ENCODE measurements at regions not wholly inside any gene's neighbourhood (a gene's known extent, or its start where the extent isn't known, plus 50 kb on each side); places are given as distances from the start of the nearest gene placed in this dataset.
"Not testable (repeated sequence)": the region's sequence is repeated elsewhere in the genome, so short reads cannot be mapped to it uniquely, and the experiment has no call there.

DNA sequence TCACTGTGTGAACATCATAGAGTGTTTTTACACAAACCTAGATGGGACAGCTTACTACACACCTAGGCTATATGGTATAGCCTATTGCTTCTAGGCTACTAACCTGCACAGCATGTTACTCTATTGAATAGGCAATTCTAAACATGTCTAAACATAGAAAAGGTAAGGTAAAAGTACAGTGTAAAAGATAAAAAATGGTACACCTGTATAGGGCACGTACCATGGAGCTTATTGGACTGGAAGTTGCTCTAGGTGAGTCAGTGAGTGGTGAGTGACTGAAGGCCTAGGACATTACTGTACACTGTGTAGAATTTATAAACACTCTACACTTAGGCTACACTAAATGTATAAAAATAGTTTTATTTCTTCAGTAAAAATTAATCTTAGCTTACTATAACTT lies 182.0 kb upstream of the THSD7A start:
- H3K36me3 ChIP-seq (ENCODE audit: low read depth): no peaks in the 10 kb centered on the region
- H3K79me2 ChIP-seq (ENCODE audit: low read depth): no peaks in the 10 kb centered on the region
- no peak overlapping the region for H3K27ac ChIP-seq
- H3K9me3 ChIP-seq (ENCODE audit: insufficient read depth, low read depth): no peaks in the 10 kb centered on the region
- BruUV-seq (replicated peaks): no TSS peak
- TF ChIP-seq EZH2 (IDR thresholded peaks at IDR 0.05; ENCODE audit: low read depth): no peak
- TF ChIP-seq, protein P1, sequence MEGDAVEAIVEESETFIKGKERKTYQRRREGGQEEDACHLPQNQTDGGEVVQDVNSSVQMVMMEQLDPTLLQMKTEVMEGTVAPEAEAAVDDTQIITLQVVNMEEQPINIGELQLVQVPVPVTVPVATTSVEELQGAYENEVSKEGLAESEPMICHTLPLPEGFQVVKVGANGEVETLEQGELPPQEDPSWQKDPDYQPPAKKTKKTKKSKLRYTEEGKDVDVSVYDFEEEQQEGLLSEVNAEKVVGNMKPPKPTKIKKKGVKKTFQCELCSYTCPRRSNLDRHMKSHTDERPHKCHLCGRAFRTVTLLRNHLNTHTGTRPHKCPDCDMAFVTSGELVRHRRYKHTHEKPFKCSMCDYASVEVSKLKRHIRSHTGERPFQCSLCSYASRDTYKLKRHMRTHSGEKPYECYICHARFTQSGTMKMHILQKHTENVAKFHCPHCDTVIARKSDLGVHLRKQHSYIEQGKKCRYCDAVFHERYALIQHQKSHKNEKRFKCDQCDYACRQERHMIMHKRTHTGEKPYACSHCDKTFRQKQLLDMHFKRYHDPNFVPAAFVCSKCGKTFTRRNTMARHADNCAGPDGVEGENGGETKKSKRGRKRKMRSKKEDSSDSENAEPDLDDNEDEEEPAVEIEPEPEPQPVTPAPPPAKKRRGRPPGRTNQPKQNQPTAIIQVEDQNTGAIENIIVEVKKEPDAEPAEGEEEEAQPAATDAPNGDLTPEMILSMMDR (conservative IDR thresholded peaks at IDR 0.05): no peak
- H4K20me1 ChIP-seq (ENCODE audit: insufficient read depth): no peaks in the 10 kb centered on the region
- H3K4me1 ChIP-seq (replicated peaks; ENCODE audit: insufficient read depth): no peaks in the 10 kb centered on the region
- H3K4me2 ChIP-seq: no peak overlapping the region
- H3K9me2 ChIP-seq (ENCODE audit: insufficient read depth): no peaks in the 10 kb centered on the region; the same call in 1 of the 2 replicates
- intact Hi-C loops (cut with micrococcal nuclease; ENCODE audit: unreplicated experiment): no loop called here
- no peaks in the 10 kb centered on the region for H3F3A ChIP-seq (ENCODE audit: insufficient read depth, low read depth)
- no peak overlapping the region for H3K4me3 ChIP-seq
- ChIA-PET CTCF (no interaction called here), POLR2A (ENCODE audit: unreplicated experiment) (no interaction called here)
- no peak overlapping the region for H2AFZ ChIP-seq
- no peak for DNase-seq
- H3K27me3 ChIP-seq (ENCODE audit: insufficient read depth, low read depth): no peaks in the 10 kb centered on the region

DNA sequence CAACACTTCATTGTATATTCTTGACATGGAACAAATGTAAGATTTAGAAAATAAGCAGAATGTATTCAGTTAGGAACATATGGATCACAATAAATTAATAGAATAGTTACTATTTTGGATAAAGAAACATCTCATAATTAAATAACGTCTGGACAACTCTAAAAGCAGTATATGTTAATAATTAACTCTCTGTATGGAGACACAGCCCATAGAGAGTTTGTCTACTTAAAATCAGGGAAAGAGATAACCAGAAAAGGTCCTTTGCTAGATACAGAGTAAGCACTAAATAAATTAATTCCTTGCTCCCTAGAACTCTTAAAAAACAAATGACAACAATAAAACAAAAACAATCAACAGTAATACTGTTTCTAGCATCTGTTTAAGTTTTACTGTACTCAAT lies 184.4 kb upstream of the THSD7A start:
- no TSS peak for BruUV-seq (replicated peaks)
- Histone ChIP-seq H3F3A (ENCODE audit: insufficient read depth, low read depth) (no peaks in the 10 kb centered on the region), H3K27ac (no peak overlapping the region), H3K27me3 (ENCODE audit: insufficient read depth, low read depth) (no peaks in the 10 kb centered on the region), H2AFZ (no peak overlapping the region), H3K9me3 (ENCODE audit: insufficient read depth, low read depth) (no peaks in the 10 kb centered on the region), H3K4me1 (replicated peaks; ENCODE audit: insufficient read depth) (no peaks in the 10 kb centered on the region), H3K4me3 (no peak overlapping the region), H3K79me2 (ENCODE audit: low read depth) (no peaks in the 10 kb centered on the region), H4K20me1 (ENCODE audit: insufficient read depth) (no peaks in the 10 kb centered on the region), H3K36me3 (ENCODE audit: low read depth) (no peaks in the 10 kb centered on the region), H3K4me2 (no peak overlapping the region), H3K9me2 (ENCODE audit: insufficient read depth) (no peaks in the 10 kb centered on the region; the same call in 1 of the 2 replicates)
- CTCF ChIA-PET: no interaction called here
- TF ChIP-seq EZH2 (IDR thresholded peaks at IDR 0.05; ENCODE audit: low read depth): no peak
- TF ChIP-seq, protein P1 (conservative IDR thresholded peaks at IDR 0.05): no peak
- no peak for DNase-seq
- intact Hi-C loops (cut with micrococcal nuclease; ENCODE audit: unreplicated experiment): no loop called here
- POLR2A ChIA-PET (ENCODE audit: unreplicated experiment): no interaction called here

DNA sequence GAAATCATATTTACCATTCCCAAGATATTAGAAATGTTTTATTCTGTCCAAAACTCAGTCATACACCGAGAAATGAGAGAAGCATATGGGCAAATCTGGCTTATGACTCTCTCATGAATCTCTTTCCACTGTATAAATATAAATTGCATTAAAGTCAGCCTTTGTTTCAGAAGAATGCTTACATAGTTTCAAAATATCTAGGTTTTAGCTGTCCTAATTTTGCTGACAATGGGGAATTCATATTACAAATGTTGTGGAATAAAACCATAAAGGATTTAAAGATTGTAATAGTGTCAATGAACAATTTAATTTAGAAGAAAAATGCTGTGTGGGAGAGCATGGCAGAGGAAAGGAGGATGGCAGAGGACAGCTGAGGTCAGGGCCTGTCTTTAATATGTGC lies 185.0 kb upstream of the THSD7A start:
- ChIA-PET POLR2A (ENCODE audit: unreplicated experiment) (no interaction called here), CTCF (no interaction called here)
- Histone ChIP-seq H3K27ac (no peak overlapping the region), H2AFZ (no peak overlapping the region), H3K36me3 (ENCODE audit: low read depth) (no peaks in the 10 kb centered on the region), H3K4me2 (no peak overlapping the region), H3K79me2 (ENCODE audit: low read depth) (no peaks in the 10 kb centered on the region), H3K9me3 (ENCODE audit: insufficient read depth, low read depth) (no peaks in the 10 kb centered on the region), H3K4me1 (replicated peaks; ENCODE audit: insufficient read depth) (no peaks in the 10 kb centered on the region), H3K4me3 (no peak overlapping the region), H3K9me2 (ENCODE audit: insufficient read depth) (no peaks in the 10 kb centered on the region; the same call in 1 of the 2 replicates), H3K27me3 (ENCODE audit: insufficient read depth, low read depth) (no peaks in the 10 kb centered on the region), H4K20me1 (ENCODE audit: insufficient read depth) (no peaks in the 10 kb centered on the region), H3F3A (ENCODE audit: insufficient read depth, low read depth) (no peaks in the 10 kb centered on the region)
- BruUV-seq (replicated peaks): no TSS peak
- intact Hi-C loops (cut with micrococcal nuclease; ENCODE audit: unreplicated experiment): no loop called here
- TF ChIP-seq, protein P1 (conservative IDR thresholded peaks at IDR 0.05): no peak
- TF ChIP-seq EZH2 (IDR thresholded peaks at IDR 0.05; ENCODE audit: low read depth): no peak
- no peak for DNase-seq

DNA sequence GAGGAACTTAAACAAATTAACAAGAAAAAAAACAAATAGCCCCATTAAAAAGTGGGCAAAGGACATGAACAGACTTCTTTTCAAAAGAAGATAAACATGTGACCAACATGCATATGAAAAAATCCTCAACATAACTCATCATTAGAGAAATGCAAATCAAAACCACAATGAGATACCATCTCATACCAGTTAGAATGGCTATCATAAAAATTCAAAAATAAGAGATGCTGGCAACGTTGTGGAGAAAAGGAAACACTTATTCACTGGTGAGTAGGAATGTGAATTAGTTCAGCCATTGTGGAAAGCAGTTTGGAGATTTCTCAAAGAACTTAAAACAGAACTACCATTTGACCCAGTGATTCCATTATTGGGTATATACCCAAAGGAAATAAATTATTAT lies 189.1 kb upstream of the TMEM106B start:
- H2AFZ ChIP-seq; H3F3A ChIP-seq (ENCODE audit: insufficient read depth, low read depth); H3K4me3 ChIP-seq; CTCF ChIA-PET; H3K27me3 ChIP-seq (ENCODE audit: insufficient read depth, low read depth); H3K4me1 ChIP-seq (replicated peaks; ENCODE audit: insufficient read depth); H3K9me3 ChIP-seq (ENCODE audit: insufficient read depth, low read depth); DNase-seq; POLR2A ChIA-PET (ENCODE audit: unreplicated experiment); intact Hi-C loops (cut with micrococcal nuclease; ENCODE audit: unreplicated experiment); H4K20me1 ChIP-seq (ENCODE audit: insufficient read depth); BruUV-seq (replicated peaks); H3K9me2 ChIP-seq (ENCODE audit: insufficient read depth); H3K36me3 ChIP-seq (ENCODE audit: low read depth); H3K79me2 ChIP-seq (ENCODE audit: low read depth); H3K27ac ChIP-seq; H3K4me2 ChIP-seq: not testable (repeated sequence)

Measured in PC-9 (cell line).